ENCODE measurements at regions not wholly inside any gene's neighbourhood (a gene's known extent, or its start where the extent isn't known, plus 50 kb on each side); places are given as distances from the start of the nearest gene placed in this dataset.

DNA sequence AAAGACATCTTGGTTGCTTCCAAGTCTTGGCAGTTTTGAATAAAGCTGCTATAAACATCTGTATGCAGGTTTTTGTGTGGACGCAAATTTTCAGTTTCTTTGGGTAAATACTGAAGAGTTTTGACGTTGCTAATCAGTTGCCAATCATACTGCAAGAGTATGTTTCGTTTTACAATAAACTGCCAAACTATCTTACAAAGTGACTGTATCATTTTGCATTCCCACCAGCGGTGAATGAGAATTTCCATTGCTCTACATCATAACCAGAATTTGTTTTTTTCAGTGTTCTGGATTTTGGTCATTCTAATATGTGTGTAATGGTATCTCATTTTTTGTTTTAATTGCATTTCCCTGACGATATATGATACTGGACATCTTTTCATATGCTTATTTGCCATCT lies 190.8 kb upstream of the PARP11 start:
- no peak for TF ChIP-seq HDGF (IDR thresholded peaks at IDR 0.05; ENCODE audit: borderline replicate concordance)
- no peak for TF ChIP-seq ARNT (IDR thresholded peaks at IDR 0.05)

Data from HEK293T (cell line).